SK-N-SH treated with all-trans-retinoic acid at 6 μM for 48 hours (cell line): ENCODE measurements at regions not wholly inside any gene's neighbourhood (a gene's known extent, or its start where the extent isn't known, plus 50 kb on each side); places are given as distances from the start of the nearest gene placed in this dataset.
A peak's percentile ranks its signal among the peaks of the same experiment; 100 is the strongest.

ENCODE experiments used
- ATAC-seq: fragments of 200-7000 bp; cut with Tn5 transposase; 3 replicates; pipeline ENCODE4 v1.9.1; 2020; ENCODE audit warnings: mild to moderate bottlenecking, moderate library complexity
- ARNTL ChIP-seq: fragments of 450-650 bp; formaldehyde crosslinking; IDR thresholded peaks from 2 replicates; pipeline ENCODE4 v1.5.0; 2020; ENCODE audit warnings: low read depth, mild to moderate bottlenecking, moderate library complexity, borderline replicate concordance
- BACH2 ChIP-seq: fragments of 250-450 bp; sonication (Bioruptor Pico); IDR thresholded peaks from 2 replicates; pipeline ENCODE4 v1.9.0; 2021; ENCODE audit warnings: mild to moderate bottlenecking, borderline replicate concordance
- CSDC2 ChIP-seq: fragments of 250-450 bp; sonication (Bioruptor Pico); IDR thresholded peaks from 2 replicates; pipeline ENCODE4 v1.5.0; 2020; ENCODE audit warnings: mild to moderate bottlenecking, moderate library complexity
- ESRRG ChIP-seq: fragments of 250-450 bp; sonication (Bioruptor Pico); IDR thresholded peaks from 2 replicates; pipeline ENCODE4 v1.6.1; 2021; ENCODE audit warnings: mild to moderate bottlenecking
- GLIS3 ChIP-seq: fragments of 250-450 bp; sonication (Bioruptor Pico); IDR thresholded peaks from 2 replicates; pipeline ENCODE4 v1.5.0; 2020; ENCODE audit warnings: mild to moderate bottlenecking, moderate library complexity
- ISL1 ChIP-seq: fragments of 250-450 bp; sonication (Bioruptor Pico); IDR thresholded peaks from 2 replicates; pipeline ENCODE4 v2.1.2; 2022; ENCODE audit warnings: mild to moderate bottlenecking, moderate library complexity
- OSR1 ChIP-seq: fragments of 250-450 bp; sonication (Bioruptor Pico); IDR thresholded peaks from 2 replicates; pipeline ENCODE4 v1.8.0; 2022; ENCODE audit warnings: moderate library complexity, mild to moderate bottlenecking, inconsistent platforms
- RARB ChIP-seq: fragments of 250-450 bp; sonication (Bioruptor Pico); IDR thresholded peaks from 2 replicates; pipeline ENCODE4 v1.8.0; 2021; ENCODE audit warnings: mild to moderate bottlenecking, moderate library complexity
- SNAI2 ChIP-seq: fragments of 250-450 bp; sonication (Bioruptor Pico); IDR thresholded peaks from 2 replicates; pipeline ENCODE4 v1.5.0; 2020; ENCODE audit warnings: mild to moderate bottlenecking, moderate library complexity
- TCF4 ChIP-seq: fragments of 250-450 bp; sonication (Bioruptor Pico); IDR thresholded peaks from 2 replicates; pipeline ENCODE4 v1.8.0; 2021; ENCODE audit warnings: mild to moderate bottlenecking, moderate library complexity, borderline replicate concordance
- TOX ChIP-seq: fragments of 250-450 bp; sonication (Bioruptor Pico); IDR thresholded peaks from 2 replicates; pipeline ENCODE4 v1.8.0; 2021; ENCODE audit warnings: mild to moderate bottlenecking, moderate library complexity, borderline replicate concordance
- ZC3H10 ChIP-seq: fragments of 250-450 bp; sonication (Bioruptor Pico); IDR thresholded peaks from 2 replicates; pipeline ENCODE4 v1.5.1; 2021; ENCODE audit warnings: mild to moderate bottlenecking, moderate library complexity
- ZFP30 ChIP-seq: fragments of 450-650 bp; formaldehyde crosslinking; IDR thresholded peaks from 2 replicates; pipeline ENCODE4 v1.5.0; 2022; ENCODE audit warnings: mild to moderate bottlenecking, moderate library complexity
- ZNF565 ChIP-seq: fragments of 450-650 bp; formaldehyde crosslinking; conservative IDR thresholded peaks from 2 replicates; pipeline ENCODE4 v1.5.0; 2020; ENCODE audit warnings: low read depth, mild to moderate bottlenecking, moderate library complexity
- ZNF70 ChIP-seq: fragments of 450-650 bp; formaldehyde crosslinking; IDR thresholded peaks from 2 replicates; pipeline ENCODE4 v1.5.0; 2020; ENCODE audit warnings: mild to moderate bottlenecking, moderate library complexity
- ZNF8 ChIP-seq: fragments of 450-650 bp; formaldehyde crosslinking; IDR thresholded peaks from 2 replicates; pipeline ENCODE4 v1.5.0; 2020; ENCODE audit warnings: mild to moderate bottlenecking, moderate library complexity
- TF ChIP-seq, protein P1 (sequence below): fragments of 250-450 bp; sonication (Bioruptor Pico); IDR thresholded peaks from 2 replicates; pipeline ENCODE4 v1.8.0; 2020; ENCODE audit warnings: mild to moderate bottlenecking, moderate library complexity, borderline replicate concordance
- TF ChIP-seq, protein P2 (sequence below): fragments of 250-450 bp; sonication (Bioruptor Pico); IDR thresholded peaks from 2 replicates; pipeline ENCODE4 v1.5.1; 2020; ENCODE audit warnings: low read depth, mild to moderate bottlenecking, moderate library complexity
- TF ChIP-seq, protein P3 (sequence below): fragments of 250-450 bp; sonication (Bioruptor Pico); IDR thresholded peaks from 2 replicates; pipeline ENCODE4 v1.8.0; 2021; ENCODE audit warnings: low read depth, mild to moderate bottlenecking, moderate library complexity, borderline replicate concordance
- TF ChIP-seq, protein P4 (sequence below): fragments of 250-450 bp; sonication (Bioruptor Pico); IDR thresholded peaks from 2 replicates; pipeline ENCODE4 v1.5.1; 2021; ENCODE audit warnings: mild to moderate bottlenecking, moderate library complexity

DNA sequence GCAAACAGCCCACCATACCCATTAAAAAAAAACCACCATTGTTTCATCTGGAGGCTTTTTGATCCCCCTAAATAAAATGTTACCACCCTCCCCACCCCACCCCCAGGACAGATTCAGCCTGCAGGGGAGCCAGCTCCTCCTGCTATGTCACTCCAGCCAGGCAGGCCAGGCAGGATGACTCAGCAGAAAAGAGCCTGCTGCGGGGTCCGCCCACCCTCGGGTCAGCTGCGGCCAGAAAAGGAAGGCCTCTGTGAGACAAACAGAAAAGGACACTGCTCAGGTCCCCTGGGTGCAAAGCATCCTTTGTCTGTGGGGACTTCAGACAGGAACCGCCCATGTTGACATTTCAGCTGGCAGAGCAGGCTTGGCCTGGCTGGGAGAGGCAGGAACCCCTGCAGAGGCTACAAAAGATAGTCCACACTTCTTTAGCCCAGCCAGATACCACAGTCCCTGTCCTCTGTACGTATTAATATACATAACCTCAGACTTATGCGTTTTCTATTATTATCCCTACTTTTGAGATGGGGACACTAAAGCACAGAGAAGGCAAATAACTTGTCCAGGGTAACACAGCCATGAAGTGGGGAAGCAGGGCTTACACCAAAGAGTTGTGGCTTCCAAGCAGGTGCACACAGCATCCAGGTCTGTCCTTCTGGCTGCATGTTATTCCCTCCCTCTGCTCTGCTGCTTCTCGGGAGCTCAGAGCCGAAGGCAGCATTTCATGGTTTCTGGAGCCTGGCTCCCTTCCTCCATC is 147.7 kb downstream of the CPEB2 start:
- peak; percentile 98 for ATAC-seq
- TF ChIP-seq ESRRG (CRISPR knock-in tag) (no peak), ARNTL (CRISPR knock-in tag) (no peak), BACH2 (peak; percentile 88; the same call in 1 of the 2 replicates), ISL1 (0 out of 2 replicates have a peak, but pooled peaks have one; percentile 3)
- TF ChIP-seq, protein P1, sequence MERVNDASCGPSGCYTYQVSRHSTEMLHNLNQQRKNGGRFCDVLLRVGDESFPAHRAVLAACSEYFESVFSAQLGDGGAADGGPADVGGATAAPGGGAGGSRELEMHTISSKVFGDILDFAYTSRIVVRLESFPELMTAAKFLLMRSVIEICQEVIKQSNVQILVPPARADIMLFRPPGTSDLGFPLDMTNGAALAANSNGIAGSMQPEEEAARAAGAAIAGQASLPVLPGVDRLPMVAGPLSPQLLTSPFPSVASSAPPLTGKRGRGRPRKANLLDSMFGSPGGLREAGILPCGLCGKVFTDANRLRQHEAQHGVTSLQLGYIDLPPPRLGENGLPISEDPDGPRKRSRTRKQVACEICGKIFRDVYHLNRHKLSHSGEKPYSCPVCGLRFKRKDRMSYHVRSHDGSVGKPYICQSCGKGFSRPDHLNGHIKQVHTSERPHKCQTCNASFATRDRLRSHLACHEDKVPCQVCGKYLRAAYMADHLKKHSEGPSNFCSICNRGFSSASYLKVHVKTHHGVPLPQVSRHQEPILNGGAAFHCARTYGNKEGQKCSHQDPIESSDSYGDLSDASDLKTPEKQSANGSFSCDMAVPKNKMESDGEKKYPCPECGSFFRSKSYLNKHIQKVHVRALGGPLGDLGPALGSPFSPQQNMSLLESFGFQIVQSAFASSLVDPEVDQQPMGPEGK, result 0 out of 2 replicates have a peak, but pooled peaks have one; percentile 38

DNA sequence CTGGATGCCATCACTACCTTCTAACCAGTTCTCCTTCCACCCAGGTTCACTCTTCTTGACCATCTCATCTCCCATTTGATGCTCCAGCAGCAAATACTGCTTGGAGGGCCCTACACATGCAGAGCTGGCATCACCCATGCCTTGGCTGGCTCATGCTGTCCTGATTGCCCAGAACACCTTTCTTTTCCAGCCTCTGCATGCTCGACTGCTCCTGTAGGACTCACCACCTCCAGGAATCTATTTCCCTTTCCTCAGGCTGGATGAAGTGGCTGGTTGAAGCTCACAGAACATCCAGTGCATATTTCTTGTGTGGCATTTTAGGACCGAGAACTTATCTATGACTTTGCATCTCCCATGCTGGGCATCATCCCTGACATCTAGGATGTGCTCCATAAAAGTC is 148.3 kb downstream of the CPEB2 start:
- TF ChIP-seq OSR1 (no peak), ZNF8 (CRISPR knock-in tag) (no peak), SNAI2 (CRISPR knock-in tag) (no peak), ZNF565 (CRISPR knock-in tag) (no peak), GLIS3 (CRISPR knock-in tag) (no peak), ARNTL (CRISPR knock-in tag) (no peak)
- ATAC-seq, result no peak

DNA sequence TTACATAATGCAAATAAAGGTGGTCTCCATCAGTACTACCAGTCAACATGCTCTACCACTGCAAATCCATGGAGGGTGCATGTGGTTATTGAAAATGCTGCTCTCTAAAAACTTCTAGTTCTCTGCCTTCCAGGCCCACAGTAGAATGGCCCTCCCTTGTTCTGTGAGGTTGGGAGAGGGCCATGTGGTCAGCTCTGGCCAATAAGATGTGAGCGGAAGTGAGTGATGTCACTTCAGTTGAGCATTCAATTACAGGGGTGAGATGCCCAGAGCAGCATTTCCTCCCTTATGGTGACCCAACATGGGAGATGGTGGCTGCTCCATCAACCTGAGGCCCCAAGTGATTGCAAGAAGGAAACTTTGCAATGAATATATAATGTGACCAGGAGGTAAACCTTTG is 148.8 kb downstream of the CPEB2 start:
- ATAC-seq, result no peak
- no peak for TF ChIP-seq TOX (CRISPR knock-in tag)
- TF ChIP-seq ISL1, result no peak
- TF ChIP-seq RARB (CRISPR knock-in tag), result no peak
- TF ChIP-seq, all 23 proteins: peak for 0

DNA sequence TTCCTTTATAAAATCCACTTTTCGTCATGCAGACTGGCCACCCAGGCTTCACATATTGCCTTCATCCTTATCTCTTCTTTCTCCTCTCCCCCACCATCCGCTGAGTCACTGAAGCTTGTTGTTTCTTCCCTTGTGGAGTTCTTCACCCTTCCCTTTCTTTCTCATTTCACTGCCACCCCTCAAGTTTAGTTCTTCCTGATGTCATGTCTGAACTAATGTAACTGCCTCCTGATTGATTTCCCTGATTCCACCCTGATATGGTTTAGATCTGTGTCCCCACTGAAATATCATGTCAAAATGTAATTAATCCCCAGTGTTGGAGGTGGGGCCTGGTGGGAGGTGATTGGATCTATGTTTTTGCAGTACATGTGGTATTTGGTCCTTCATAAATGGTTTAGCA is 151.4 kb downstream of the CPEB2 start:
- TF ChIP-seq, protein P1, result no peak
- TF ChIP-seq, protein P2, sequence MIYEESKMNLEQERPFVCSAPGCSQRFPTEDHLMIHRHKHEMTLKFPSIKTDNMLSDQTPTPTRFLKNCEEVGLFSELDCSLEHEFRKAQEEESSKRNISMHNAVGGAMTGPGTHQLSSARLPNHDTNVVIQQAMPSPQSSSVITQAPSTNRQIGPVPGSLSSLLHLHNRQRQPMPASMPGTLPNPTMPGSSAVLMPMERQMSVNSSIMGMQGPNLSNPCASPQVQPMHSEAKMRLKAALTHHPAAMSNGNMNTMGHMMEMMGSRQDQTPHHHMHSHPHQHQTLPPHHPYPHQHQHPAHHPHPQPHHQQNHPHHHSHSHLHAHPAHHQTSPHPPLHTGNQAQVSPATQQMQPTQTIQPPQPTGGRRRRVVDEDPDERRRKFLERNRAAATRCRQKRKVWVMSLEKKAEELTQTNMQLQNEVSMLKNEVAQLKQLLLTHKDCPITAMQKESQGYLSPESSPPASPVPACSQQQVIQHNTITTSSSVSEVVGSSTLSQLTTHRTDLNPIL (CRISPR knock-in tag), result no peak
- TF ChIP-seq ZFP30 (CRISPR knock-in tag), result no peak
- TF ChIP-seq BACH2, result no peak
- no peak for TF ChIP-seq ZC3H10
- TF ChIP-seq, protein P3, sequence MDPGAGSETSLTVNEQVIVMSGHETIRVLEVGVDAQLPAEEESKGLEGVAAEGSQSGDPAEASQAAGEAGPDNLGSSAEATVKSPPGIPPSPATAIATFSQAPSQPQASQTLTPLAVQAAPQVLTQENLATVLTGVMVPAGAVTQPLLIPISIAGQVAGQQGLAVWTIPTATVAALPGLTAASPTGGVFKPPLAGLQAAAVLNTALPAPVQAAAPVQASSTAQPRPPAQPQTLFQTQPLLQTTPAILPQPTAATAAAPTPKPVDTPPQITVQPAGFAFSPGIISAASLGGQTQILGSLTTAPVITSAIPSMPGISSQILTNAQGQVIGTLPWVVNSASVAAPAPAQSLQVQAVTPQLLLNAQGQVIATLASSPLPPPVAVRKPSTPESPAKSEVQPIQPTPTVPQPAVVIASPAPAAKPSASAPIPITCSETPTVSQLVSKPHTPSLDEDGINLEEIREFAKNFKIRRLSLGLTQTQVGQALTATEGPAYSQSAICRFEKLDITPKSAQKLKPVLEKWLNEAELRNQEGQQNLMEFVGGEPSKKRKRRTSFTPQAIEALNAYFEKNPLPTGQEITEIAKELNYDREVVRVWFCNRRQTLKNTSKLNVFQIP (CRISPR knock-in tag), result no peak
- TF ChIP-seq ZNF565 (CRISPR knock-in tag), result no peak
- TF ChIP-seq, all 23 proteins: peak for 0
- ATAC-seq, result no peak

DNA sequence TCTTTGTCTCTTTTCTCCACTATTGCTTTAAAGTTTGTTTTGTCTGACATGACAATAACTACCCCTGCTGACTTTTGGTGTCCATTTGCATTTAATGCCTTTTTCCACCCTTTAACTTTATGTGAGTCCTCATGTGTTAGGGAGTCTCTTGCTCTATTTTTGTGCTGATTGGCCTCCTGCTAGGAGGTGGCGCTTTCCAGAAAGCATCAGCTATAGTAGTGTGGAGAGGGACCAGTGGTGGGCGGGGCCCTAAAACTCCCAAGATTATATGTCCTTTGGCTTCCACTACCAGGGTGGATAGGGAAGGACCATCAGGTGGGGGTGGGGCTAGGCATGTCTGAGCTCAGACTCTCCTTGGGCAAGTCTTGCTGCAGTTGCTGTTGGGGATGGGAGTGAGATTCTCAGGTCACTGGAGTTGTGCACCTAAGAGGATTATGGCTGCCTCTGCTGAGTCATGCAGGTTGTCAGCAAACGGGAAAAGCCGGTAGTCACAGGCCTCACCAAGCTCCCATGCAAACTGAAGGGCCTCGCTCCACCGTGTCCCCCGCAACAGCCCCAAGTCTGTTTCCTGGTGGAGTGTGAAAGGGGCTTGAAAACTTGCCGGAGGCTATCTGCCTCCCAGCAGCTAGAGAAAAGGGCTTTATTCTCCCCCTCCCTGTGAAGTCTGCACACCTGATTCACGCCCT is 156.3 kb downstream of the CPEB2 start:
- TF ChIP-seq, protein P2 (CRISPR knock-in tag), result no peak
- TF ChIP-seq, protein P1, result no peak
- TF ChIP-seq ZFP30 (CRISPR knock-in tag) (no peak), TOX (CRISPR knock-in tag) (no peak), ZC3H10 (no peak), CSDC2 (CRISPR knock-in tag) (no peak), ESRRG (CRISPR knock-in tag) (no peak), BACH2 (no peak), SNAI2 (CRISPR knock-in tag) (no peak), TCF4 (CRISPR knock-in tag) (no peak), ISL1 (no peak), OSR1 (no peak), RARB (CRISPR knock-in tag) (no peak), GLIS3 (CRISPR knock-in tag) (no peak), ZNF70 (CRISPR knock-in tag) (no peak)
- TF ChIP-seq, protein P4, sequence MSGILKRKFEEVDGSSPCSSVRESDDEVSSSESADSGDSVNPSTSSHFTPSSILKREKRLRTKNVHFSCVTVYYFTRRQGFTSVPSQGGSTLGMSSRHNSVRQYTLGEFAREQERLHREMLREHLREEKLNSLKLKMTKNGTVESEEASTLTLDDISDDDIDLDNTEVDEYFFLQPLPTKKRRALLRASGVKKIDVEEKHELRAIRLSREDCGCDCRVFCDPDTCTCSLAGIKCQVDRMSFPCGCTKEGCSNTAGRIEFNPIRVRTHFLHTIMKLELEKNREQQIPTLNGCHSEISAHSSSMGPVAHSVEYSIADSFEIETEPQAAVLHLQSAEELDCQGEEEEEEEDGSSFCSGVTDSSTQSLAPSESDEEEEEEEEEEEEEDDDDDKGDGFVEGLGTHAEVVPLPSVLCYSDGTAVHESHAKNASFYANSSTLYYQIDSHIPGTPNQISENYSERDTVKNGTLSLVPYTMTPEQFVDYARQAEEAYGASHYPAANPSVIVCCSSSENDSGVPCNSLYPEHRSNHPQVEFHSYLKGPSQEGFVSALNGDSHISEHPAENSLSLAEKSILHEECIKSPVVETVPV, result no peak
- no peak for ATAC-seq
